NK-92 (cell line): ENCODE measurements at regions not wholly inside any gene's neighbourhood (a gene's known extent, or its start where the extent isn't known, plus 50 kb on each side); places are given as distances from the start of the nearest gene placed in this dataset.
"Not testable (repeated sequence)": the region's sequence is repeated elsewhere in the genome, so short reads cannot be mapped to it uniquely, and the experiment has no call there.

ENCODE experiments used
- DNase-seq: peaks from one replicate; lab custom pipeline; 2025; ENCODE audit not compliant: unreplicated experiment; lab: John Stamatoyannopoulos, UW

- DNase-seq = no peak
Observed at GRCh38 chr10:9158675-9159074, 1104.2 kb downstream of the GATA3 start.

- DNase-seq = no peak
Observed at GRCh38 chr10:9160275-9160674, 1105.8 kb downstream of the GATA3 start.

GRCh38 chr10:9163699-9164098 lies 1109.2 kb downstream of the GATA3 start:
- no peak for DNase-seq

GRCh38 chr10:9166770-9167169 lies 1112.3 kb downstream of the GATA3 start:
- DNase-seq = no peak

- DNase-seq = no peak
Observed at GRCh38 chr10:9172276-9172675, 1117.8 kb downstream of the GATA3 start.

- DNase-seq = no peak
Observed at GRCh38 chr10:9175200-9175599, 1120.7 kb downstream of the GATA3 start.

- DNase-seq = not testable (repeated sequence)
Observed at GRCh38 chr10:9183197-9183880, 1128.9 kb downstream of the GATA3 start.

- no peak for DNase-seq
Observed at GRCh38 chr10:9188022-9188810, 1133.7 kb downstream of the GATA3 start.

- no peak for DNase-seq
Observed at GRCh38 chr10:9189448-9189847, 1135.0 kb downstream of the GATA3 start.

GRCh38 chr10:9193120-9193519 lies 1138.6 kb downstream of the GATA3 start:
- no peak for DNase-seq

GRCh38 chr10:9195385-9195784 lies 1140.9 kb downstream of the GATA3 start:
- DNase-seq = no peak

- no peak for DNase-seq
Observed at GRCh38 chr10:9198611-9199010, 1144.1 kb downstream of the GATA3 start.

GRCh38 chr10:9205558-9205957 lies 1151.1 kb downstream of the GATA3 start:
- DNase-seq = no peak

- no peak for DNase-seq
Observed at GRCh38 chr10:9209105-9209798, 1154.8 kb downstream of the GATA3 start.

GRCh38 chr10:9211228-9211627 lies 1156.7 kb downstream of the GATA3 start:
- no peak for DNase-seq

GRCh38 chr10:9214618-9215017 lies 1160.1 kb downstream of the GATA3 start:
- no peak for DNase-seq

GRCh38 chr10:9215121-9215520 lies 1160.6 kb downstream of the GATA3 start:
- DNase-seq = no peak

- DNase-seq = no peak
Observed at GRCh38 chr10:9219860-9220259, 1165.4 kb downstream of the GATA3 start.

GRCh38 chr10:9222917-9223316 lies 1168.4 kb downstream of the GATA3 start:
- DNase-seq = no peak

GRCh38 chr10:9227679-9228365 lies 1173.3 kb downstream of the GATA3 start:
- no peak for DNase-seq

GRCh38 chr10:9228771-9229170 lies 1174.3 kb downstream of the GATA3 start:
- no peak for DNase-seq
